Smooth muscle cell (in vitro differentiated cells): ENCODE measurements at regions not wholly inside any gene's neighbourhood (a gene's known extent, or its start where the extent isn't known, plus 50 kb on each side); places are given as distances from the start of the nearest gene placed in this dataset.
"Not testable (repeated sequence)": the region's sequence is repeated elsewhere in the genome, so short reads cannot be mapped to it uniquely, and the experiment has no call there.

Experiments used
- DNase-seq: peaks from one replicate; lab custom pipeline; 2025; ENCODE audit not compliant: unreplicated experiment; lab: John Stamatoyannopoulos, UW
- H2AFZ ChIP-seq: fragments of 200-600 bp; sonication (generic); 2 replicates; pipeline ENCODE4 v1.6.0; 2016; ENCODE audit warnings: antibody characterized with exemption, low read depth, mild to moderate bottlenecking
- H3F3A ChIP-seq: fragments of 200-600 bp; sonication (generic); 2 replicates; pipeline ENCODE4 v1.6.0; 2017; ENCODE audit warnings: antibody characterized with exemption, low read depth
- H3K27ac ChIP-seq: fragments of 200-600 bp; sonication (generic); 2 replicates; pipeline ENCODE4 v1.5.1; 2016; ENCODE audit warnings: low read depth, mild to moderate bottlenecking
- H3K27me3 ChIP-seq: fragments of 200-600 bp; sonication (generic); 2 replicates; pipeline ENCODE4 v1.6.1; 2016; ENCODE audit warnings: low read depth, mild to moderate bottlenecking
- H3K36me3 ChIP-seq: fragments of 200-600 bp; sonication (generic); 2 replicates; pipeline ENCODE4 v1.5.1; 2016; ENCODE audit warnings: low read depth
- H3K4me1 ChIP-seq: fragments of 200-600 bp; sonication (generic); 2 replicates; pipeline ENCODE4 v1.5.1; 2016; ENCODE audit warnings: low read depth
- H3K4me2 ChIP-seq: fragments of 200-600 bp; sonication (generic); 2 replicates; pipeline ENCODE4 v1.6.0; 2016; ENCODE audit warnings: mild to moderate bottlenecking
- H3K4me3 ChIP-seq: fragments of 200-600 bp; sonication (generic); 2 replicates; pipeline ENCODE4 v1.5.1; 2016; ENCODE audit warnings: mild to moderate bottlenecking
- H3K79me2 ChIP-seq: fragments of 200-600 bp; sonication (generic); 2 replicates; pipeline ENCODE4 v1.6.0; 2016; ENCODE audit warnings: low read depth, mild to moderate bottlenecking
- H3K9ac ChIP-seq: fragments of 200-600 bp; sonication (generic); 2 replicates; pipeline ENCODE4 v1.6.0; 2016; ENCODE audit warnings: low read depth
- H3K9me3 ChIP-seq: fragments of 200-600 bp; sonication (generic); replicated peaks from 2 replicates; pipeline ENCODE4 v1.5.1; 2016; ENCODE audit warnings: low read depth
- H4K20me1 ChIP-seq: fragments of 200-600 bp; sonication (generic); 2 replicates; pipeline ENCODE4 v1.6.0; 2016; ENCODE audit warnings: low read depth
- CTCF ChIP-seq: fragments of 200-600 bp; sonication (generic); IDR thresholded peaks from 2 replicates; pipeline ENCODE4 v1.5.1; 2017; ENCODE audit warnings: borderline replicate concordance, mild to moderate bottlenecking, antibody characterized with exemption; ENCODE audit not compliant: insufficient read depth, poor library complexity, severe bottlenecking
- WGBS: methylation state at CpG from one replicate; pipeline ENCODE4 v1.1.7; 2016; ENCODE audit warnings: low lambda C conversion rate; 5-methylcytosine and 5-hydroxymethylcytosine counted together

GRCh38 chr12:67790660-67791059 is 142.1 kb downstream of the DYRK2 start:
- WGBS: 65% methylated on average over 2 of the region's 2 CpGs

GRCh38 chr12:67791362-67791761 is 142.8 kb downstream of the DYRK2 start:
- not testable (repeated sequence) for H3K4me3 ChIP-seq, H3K27me3 ChIP-seq, H3K27ac ChIP-seq, H2AFZ ChIP-seq, H3K36me3 ChIP-seq, H3K9me3 ChIP-seq, H3K4me1 ChIP-seq, H3K79me2 ChIP-seq, H3K4me2 ChIP-seq, H3K9ac ChIP-seq, H3F3A ChIP-seq, DNase-seq, H4K20me1 ChIP-seq
- 98% methylated on average over 3 of the region's 3 CpGs for WGBS

More at GRCh38 chr12:67790660-67791059, 142.1 kb downstream of the DYRK2 start:
- Histone ChIP-seq H3K4me1 (no peaks in the 10 kb centered on the region), H4K20me1 (no peaks in the 10 kb centered on the region), H3K4me2 (no peak overlapping the region), H3K9me3 (no peaks in the 10 kb centered on the region), H3F3A (no peaks in the 10 kb centered on the region), H3K9ac (no peak overlapping the region), H3K79me2 (no peaks in the 10 kb centered on the region), H3K36me3 (no peaks in the 10 kb centered on the region), H3K27ac (no peak overlapping the region), H3K27me3 (no peaks in the 10 kb centered on the region), H2AFZ (no peak overlapping the region), H3K4me3 (no peak overlapping the region)
- DNase-seq: no peak
- no peak for TF ChIP-seq CTCF

GRCh38 chr12:67792185-67792584 is 143.6 kb downstream of the DYRK2 start:
- TF ChIP-seq CTCF: no peak
- H3K9ac ChIP-seq: no peak overlapping the region
- no peak overlapping the region for H3K4me3 ChIP-seq

GRCh38 chr12:67794161-67794560 is 145.6 kb downstream of the DYRK2 start:
- H3F3A ChIP-seq: peaks cover 4% of the 10 kb centered on the region
- H3K79me2 ChIP-seq: no peaks in the 10 kb centered on the region
- WGBS: 71% methylated on average over 2 of the region's 2 CpGs
- TF ChIP-seq CTCF: no peak
- no peak overlapping the region for H3K27ac ChIP-seq
- no peaks in the 10 kb centered on the region for H3K27me3 ChIP-seq
- no peak overlapping the region for H3K4me2 ChIP-seq
- H4K20me1 ChIP-seq: no peaks in the 10 kb centered on the region
- H3K4me1 ChIP-seq: peaks cover 4% of the 10 kb centered on the region
- no peaks in the 10 kb centered on the region for H3K9me3 ChIP-seq
- peak overlapping the region; percentile 33 for H2AFZ ChIP-seq
- no peak overlapping the region for H3K9ac ChIP-seq
- H3K4me3 ChIP-seq: no peak overlapping the region
- no peak for DNase-seq
- H3K36me3 ChIP-seq: no peaks in the 10 kb centered on the region

More at GRCh38 chr12:67792185-67792584, 143.6 kb downstream of the DYRK2 start:
- Histone ChIP-seq H3K9me3 (no peaks in the 10 kb centered on the region), H3F3A (no peaks in the 10 kb centered on the region), H4K20me1 (no peaks in the 10 kb centered on the region), H3K4me1 (no peaks in the 10 kb centered on the region), H3K27ac (no peak overlapping the region), H2AFZ (no peak overlapping the region), H3K36me3 (no peaks in the 10 kb centered on the region), H3K79me2 (no peaks in the 10 kb centered on the region), H3K27me3 (no peaks in the 10 kb centered on the region), H3K4me2 (no peak overlapping the region)
- WGBS: 90% methylated on average over 12 of the region's 12 CpGs
- DNase-seq: no peak
